AG08396 (cell line): ENCODE measurements at regions not wholly inside any gene's neighbourhood (a gene's known extent, or its start where the extent isn't known, plus 50 kb on each side); places are given as distances from the start of the nearest gene placed in this dataset.
A peak's percentile ranks its signal among the peaks of the same experiment; 100 is the strongest.

ENCODE experiments used
- DNase-seq: peaks from one replicate; pipeline ENCODE4 v3.0.0; 2012; ENCODE audit warnings: low spot score, mixed read lengths

GRCh38 chr2:238635647-238636051, 208.9 kb downstream of the ASB1 start:
- DNase-seq, result no peak

DNA sequence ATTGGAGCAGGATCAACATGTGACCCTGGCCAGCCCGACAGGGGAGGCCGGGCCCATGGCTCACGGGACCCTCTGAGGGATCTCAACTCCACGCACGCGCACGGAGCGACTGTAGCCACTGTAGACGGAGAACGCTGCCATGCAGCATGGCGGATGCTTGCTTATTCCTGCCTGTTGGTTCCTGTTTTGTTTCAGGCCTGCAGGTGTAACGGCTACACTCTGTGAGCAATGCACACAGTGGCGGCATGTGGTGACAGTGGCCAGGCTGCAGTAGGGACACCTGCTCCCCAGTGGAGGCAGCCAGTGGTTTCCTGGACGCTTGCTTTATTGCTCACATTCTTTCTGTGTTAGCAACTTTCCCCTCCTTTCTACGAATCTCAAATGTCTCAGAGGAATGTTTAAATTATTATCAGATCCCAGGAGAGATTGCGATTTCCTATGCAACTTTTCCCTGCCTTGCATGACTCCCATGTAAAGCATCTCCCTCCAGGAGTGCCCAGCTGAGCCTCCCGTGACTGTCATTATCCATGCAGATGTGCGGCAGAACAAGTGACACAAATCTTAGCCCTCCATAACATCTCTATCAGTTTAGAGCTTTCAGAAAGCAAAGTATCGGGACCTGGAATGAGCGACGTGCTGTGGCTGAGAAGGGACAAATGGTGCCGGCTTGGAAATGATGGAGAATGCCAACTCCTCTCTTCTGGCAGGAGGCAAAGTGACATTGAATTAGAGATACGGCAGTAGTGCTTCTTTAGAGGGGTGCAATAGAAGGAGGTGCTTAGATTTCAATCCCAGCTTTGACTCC, 209.7 kb downstream of the ASB1 start:
- DNase-seq, result peak; percentile 27

DNA sequence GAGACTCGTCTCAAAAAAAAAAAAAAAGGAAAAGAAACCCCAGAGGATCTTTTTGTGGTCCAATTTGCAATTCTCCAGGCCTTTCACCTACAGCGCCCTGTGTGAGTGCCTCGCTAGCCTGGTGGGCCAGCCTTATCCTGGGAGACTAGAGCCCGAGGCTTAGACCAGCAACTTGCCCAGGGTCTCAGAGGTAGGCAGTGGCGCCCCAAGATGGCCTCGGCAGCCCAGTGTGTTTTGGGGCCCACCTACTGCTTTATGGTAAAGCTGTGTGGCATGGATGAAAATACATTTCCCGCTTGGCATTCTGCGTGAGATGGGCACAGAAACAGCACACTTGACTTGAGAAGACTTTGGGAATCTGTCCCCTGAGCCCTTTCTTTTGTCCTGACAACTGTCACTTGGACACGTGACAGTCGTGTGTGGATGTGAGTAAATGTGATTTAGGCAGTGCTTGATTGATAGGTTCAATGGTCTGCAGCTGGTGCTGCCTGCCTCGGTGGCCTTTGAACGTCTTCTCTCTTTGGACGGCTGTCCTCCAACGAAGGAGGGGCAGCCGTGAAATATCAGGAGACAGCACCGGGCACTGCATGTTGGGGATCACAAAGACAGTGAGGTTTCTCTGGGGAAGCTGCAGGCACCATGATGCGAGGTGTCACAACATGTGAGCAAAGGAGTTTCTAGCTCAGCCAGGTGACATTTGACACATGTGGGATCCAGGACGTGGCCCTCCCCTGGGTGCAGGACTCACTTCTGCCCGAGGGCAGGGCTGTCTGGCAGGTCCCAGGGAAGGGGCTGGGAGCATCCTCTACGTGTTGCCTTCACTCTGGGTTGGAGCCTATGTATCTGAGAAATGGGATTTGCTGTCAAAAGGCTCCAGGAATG, 209.5 kb upstream of the TWIST2 start:
- no peak for DNase-seq

GRCh38 chr2:238638982-238639628, 208.8 kb upstream of the TWIST2 start:
- no peak for DNase-seq

DNA sequence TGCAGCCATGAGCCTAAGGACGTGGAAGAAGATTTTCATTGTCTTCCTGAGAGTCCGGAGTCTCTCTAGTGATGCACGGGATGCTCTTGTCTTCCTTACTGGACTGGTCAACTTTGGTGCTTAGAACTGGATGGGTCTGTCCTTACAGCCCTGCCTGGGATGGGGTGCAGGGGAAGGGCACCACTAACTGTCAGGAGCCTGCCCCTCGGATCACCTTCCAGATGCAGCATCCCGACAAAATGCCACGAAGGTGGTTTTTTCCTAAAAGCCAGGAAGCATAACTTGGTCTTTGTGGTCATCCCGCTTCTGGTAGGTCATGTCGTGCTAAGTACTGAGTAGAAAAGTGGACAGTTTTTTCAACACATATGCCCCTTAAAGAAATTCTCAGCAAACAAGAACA, 207.4 kb upstream of the TWIST2 start:
- DNase-seq, result no peak

GRCh38 chr2:238642973-238643372, 204.9 kb upstream of the TWIST2 start:
- DNase-seq, result no peak

DNA sequence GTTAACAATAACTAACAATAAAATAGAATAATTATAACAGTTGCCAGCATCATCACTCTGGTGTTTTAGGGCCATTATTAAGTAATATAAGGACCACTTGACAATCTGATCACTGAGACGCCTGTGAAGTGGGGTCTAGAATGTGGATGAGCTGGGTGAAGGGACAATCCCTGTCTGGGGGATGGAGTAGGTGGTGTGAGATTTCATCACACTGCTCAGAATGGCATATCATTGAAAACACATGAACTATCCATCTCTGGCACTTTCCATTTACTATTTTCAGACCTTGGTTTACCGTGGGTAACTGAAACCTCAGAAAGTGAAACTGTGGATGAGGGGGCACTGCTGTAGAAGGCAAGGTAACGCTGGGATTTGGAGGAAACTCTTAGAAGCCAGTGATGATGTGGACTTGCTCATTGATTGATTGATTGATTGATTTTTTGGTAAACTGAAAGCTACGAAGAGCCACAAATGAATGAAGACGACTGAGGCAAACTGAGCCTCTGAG, 204.4 kb upstream of the TWIST2 start:
- no peak for DNase-seq

- peak; percentile 78 for DNase-seq
Measured at GRCh38 chr2:238644095-238645081, 203.5 kb upstream of the TWIST2 start.

GRCh38 chr2:238645095-238645494, 202.8 kb upstream of the TWIST2 start:
- DNase-seq, result no peak

DNA sequence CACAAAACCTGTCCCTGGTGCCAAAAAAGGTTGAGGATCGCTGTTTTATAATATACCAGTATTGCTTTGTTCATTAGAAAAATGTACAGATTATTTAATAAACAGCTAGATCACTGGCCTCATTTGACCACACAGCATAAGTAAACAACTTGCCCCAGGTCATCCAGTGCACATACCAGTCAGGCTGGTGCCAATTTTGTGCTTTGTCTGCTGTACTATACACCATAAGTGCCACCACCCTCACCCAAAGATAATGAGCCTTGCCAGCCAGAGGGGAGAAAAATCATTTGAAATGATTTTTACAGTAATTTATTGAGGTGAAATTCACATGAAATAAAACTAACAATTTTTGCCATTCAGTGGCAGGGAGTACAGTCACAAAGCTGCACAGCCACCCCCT, 202.2 kb upstream of the TWIST2 start:
- DNase-seq, result no peak

DNA sequence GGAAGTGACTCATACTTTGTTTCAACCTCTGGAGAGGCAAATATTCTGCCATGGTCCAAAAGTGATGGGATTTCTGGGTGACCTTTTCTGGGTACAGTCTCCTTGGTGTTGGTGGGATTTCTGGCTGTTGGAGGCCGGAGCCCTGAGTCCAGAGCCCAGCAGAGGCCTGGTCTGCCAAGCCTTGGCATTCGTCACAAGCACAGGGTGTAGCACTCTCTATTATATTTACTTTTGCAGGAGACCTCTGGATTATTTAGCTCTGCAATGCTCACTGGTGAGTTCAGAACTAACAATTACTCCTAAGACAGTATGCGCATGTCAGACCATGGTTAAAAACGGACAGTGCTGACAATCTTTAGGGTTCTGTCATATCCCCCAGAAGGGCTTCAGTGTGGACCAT, 201.6 kb upstream of the TWIST2 start:
- DNase-seq, result no peak

- no peak for DNase-seq
Measured at GRCh38 chr2:238646803-238647202, 201.1 kb upstream of the TWIST2 start.

GRCh38 chr2:238649123-238649522, 198.8 kb upstream of the TWIST2 start:
- DNase-seq, result no peak

GRCh38 chr2:238649936-238650518, 197.9 kb upstream of the TWIST2 start:
- no peak for DNase-seq

GRCh38 chr2:238650536-238650935, 197.3 kb upstream of the TWIST2 start:
- no peak for DNase-seq

DNA sequence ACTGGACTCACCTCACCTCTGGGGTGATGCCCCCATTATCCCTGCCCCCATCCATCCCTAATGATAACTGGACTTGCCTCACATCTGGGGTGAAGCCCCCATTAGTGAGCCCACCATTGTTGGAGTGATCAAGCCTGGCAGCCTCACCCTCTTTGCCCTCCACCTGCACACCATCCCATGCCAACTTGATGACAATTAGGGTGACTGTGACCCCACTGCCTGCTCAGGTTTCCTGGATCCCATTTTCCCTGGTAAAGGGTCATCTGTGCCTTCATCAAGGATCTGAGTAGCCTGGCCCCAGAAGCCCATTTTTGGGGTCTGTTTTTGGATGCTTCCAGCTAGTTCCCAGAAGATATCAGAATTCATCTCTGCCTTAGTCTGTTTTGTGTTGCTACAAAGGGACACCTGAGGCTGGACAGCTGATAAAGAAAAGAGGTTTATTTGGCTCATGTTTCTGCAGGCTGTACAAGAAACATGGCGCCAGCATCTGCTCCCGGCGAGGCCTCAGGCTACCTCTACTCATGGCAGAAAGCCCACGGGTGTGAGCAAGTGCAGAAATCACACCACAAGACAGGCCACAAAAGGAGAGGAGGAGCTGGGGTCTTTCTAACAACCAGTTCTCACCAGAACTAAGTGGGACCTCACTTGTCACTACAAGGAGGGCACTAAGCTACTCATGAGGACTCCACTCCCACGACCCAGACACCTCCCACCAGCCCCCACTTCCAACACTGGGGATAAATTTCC, 196.4 kb upstream of the TWIST2 start:
- DNase-seq, result no peak

DNA sequence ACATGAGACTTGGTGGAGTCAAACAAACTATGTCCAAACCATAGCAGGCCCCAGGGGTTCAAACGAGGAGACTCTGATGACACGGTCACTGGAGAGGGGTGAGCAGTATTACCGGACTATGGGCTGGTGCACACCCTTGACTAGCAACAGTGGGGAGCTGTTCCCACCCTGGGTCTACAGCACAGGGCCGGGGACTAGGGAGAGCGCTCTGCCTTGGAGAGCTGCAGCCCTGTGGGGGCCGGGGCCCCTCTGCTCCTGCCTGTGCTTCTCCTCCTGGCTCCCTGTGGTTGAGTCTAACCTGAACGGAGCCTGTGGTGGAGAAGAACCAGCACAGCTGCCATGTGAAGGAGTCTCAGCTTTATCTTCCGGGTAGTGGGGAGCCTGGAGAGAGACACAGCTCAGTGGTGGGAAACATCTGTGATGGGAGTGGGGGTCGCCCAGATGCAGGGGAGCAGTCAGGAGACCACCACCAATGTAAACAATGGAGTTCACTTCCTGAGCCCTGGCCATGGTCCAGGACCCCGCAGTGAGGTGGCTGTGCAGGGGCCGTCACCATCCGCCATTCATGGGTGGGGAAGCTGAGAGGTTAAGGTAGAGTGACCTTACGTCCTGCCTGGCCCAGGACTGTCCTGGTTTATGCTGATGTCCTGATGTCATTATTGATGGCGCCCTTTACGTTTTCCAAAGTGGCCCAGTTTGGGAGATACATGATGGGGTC, 195.7 kb upstream of the TWIST2 start:
- DNase-seq, result no peak

DNA sequence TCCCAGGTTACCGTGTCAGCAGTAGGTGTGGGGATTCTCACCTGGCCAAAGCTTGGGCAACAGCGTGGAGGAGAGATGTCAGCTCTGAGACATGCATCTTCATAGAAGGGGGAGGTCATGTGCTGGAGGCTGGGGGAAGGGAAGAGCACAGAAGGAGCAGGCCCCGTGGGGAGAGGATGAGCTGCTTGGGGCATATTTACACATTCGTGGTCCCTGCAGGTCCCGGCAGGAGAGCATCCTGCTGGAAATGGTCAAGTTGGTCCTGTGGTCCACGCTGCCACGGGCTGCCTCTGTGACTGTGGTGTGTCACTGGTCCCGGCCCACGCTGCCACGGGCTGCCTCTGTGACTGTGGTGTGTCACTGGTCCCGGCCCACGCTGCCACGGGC, 195.1 kb upstream of the TWIST2 start:
- no peak for DNase-seq

GRCh38 chr2:238653431-238654109, 194.3 kb upstream of the TWIST2 start:
- no peak for DNase-seq
